K562 (cell line): ENCODE measurements at regions not wholly inside any gene's neighbourhood (a gene's known extent, or its start where the extent isn't known, plus 50 kb on each side); places are given as distances from the start of the nearest gene placed in this dataset.
"Not testable (repeated sequence)": the region's sequence is repeated elsewhere in the genome, so short reads cannot be mapped to it uniquely, and the experiment has no call there.

Experiments
- ATAC-seq: fragments of 200-7000 bp; cut with Tn5 transposase; 3 replicates; pipeline ENCODE4 v1.9.1; 2020; ENCODE audit warnings: moderate library complexity
- BruUV-seq: library from RNA; stranded (reverse); fragments of 400-500 nt; replicated peaks from 2 replicates; lab custom pipeline; 2021; lab: Mats Ljungman, UMichigan
- CTCF ChIA-PET: fragments of 300-600 bp; formaldehyde crosslinking; extraction: SDS; loops from one replicate; lab custom pipeline; 2021; ENCODE audit warnings: low intra/inter-chr PET ratio; lab: Yijun Ruan, JAX
- POLR2A ChIA-PET: fragments of 300-600, 350-650 bp; sonication (Branson Sonifier 250); formaldehyde crosslinking; extraction: SDS; loops from one replicate; lab custom pipeline; 2021; ENCODE audit warnings: antibody characterized with exemption, inconsistent platforms; lab: Yijun Ruan, JAX
- DNase-seq, 4 experiments: peaks; one replicate each; pipeline versions ENCODE4 v3.0.0 to v3.0.0-alpha.2; 2011 to 2018; ENCODE audit warnings: low spot score in 3 of 4, mixed read lengths in 3 of 4; ENCODE audit errors: extremely low read depth in 1 of 4
- FAIRE-seq: peaks from 2 replicates; lab custom pipeline; 2011; peaks lifted over from hg19 to GRCh38; lab: Jason Lieb, UNC
- H2AFZ ChIP-seq: 2 replicates; pipeline ENCODE4 v1.6.0; 2011; ENCODE audit warnings: low read depth, low read length, control low read depth, inconsistent platforms
- H3K27ac ChIP-seq: fragments of 200-600 bp; 3 replicates; pipeline ENCODE4 v1.8.0; 2011; ENCODE audit warnings: low read depth, mild to moderate bottlenecking, control low read depth, inconsistent platforms, low read length, moderate library complexity, mixed read lengths; ENCODE audit errors: extremely low read depth
- H3K27me3 ChIP-seq, 2 experiments: fragments of 300-600 bp in 1 of 2; 2 replicates in 1 of 2; 3 replicates in 1 of 2; pipeline versions ENCODE4 v1.6.0 to v1.8.0; 2011; ENCODE audit warnings: inconsistent platforms in 2 of 2, low read length in 2 of 2, mild to moderate bottlenecking in 1 of 2, mixed read lengths in 1 of 2, moderate library complexity in 1 of 2; ENCODE audit not compliant: control insufficient read depth in 2 of 2, insufficient read depth in 2 of 2
- H3K36me3 ChIP-seq: fragments of 300-600 bp; 3 replicates; pipeline ENCODE4 v1.8.0; 2011; ENCODE audit warnings: mild to moderate bottlenecking, low read length, inconsistent platforms; ENCODE audit not compliant: control insufficient read depth, insufficient read depth
- H3K4me1 ChIP-seq, 2 experiments: fragments of 200-600 bp in 1 of 2; replicated peaks in 1 of 2; 2 replicates in 1 of 2; 3 replicates in 1 of 2; pipeline versions ENCODE4 v1.5.1 to v1.8.0; 2011; ENCODE audit warnings: inconsistent platforms in 2 of 2, low read length in 2 of 2, mild to moderate bottlenecking in 1 of 2, mixed read lengths in 1 of 2, moderate library complexity in 1 of 2; ENCODE audit not compliant: control insufficient read depth in 2 of 2, insufficient read depth in 2 of 2
- H3K4me2 ChIP-seq: 2 replicates; pipeline ENCODE4 v1.6.1; 2011; ENCODE audit warnings: low read length, control low read depth, inconsistent platforms, mixed read lengths; ENCODE audit not compliant: insufficient read depth
- H3K4me3 ChIP-seq: fragments of 200-600 bp; sonication (generic), shearing (Covaris generic); 2 replicates; pipeline ENCODE4 v1.5.1; 2016; ENCODE audit warnings: control low read depth, inconsistent platforms
- H3K79me2 ChIP-seq: fragments of 200-600 bp; 3 replicates; pipeline ENCODE4 v1.8.0; 2011; ENCODE audit warnings: low read length, inconsistent platforms; ENCODE audit not compliant: control insufficient read depth, insufficient read depth
- H3K9ac ChIP-seq, 2 experiments: 2 replicates each; pipeline versions ENCODE4 v1.6.0 to v1.6.1; 2011; ENCODE audit warnings: low read depth in 2 of 2, low read length in 2 of 2, control low read depth in 1 of 2, inconsistent platforms in 1 of 2, mild to moderate bottlenecking in 1 of 2, mixed read lengths in 1 of 2; ENCODE audit not compliant: insufficient read depth in 1 of 2
- H3K9me1 ChIP-seq: one replicate; pipeline ENCODE4 v1.6.0; 2011; ENCODE audit warnings: inconsistent platforms, mild to moderate bottlenecking, low read length, moderate library complexity; ENCODE audit not compliant: control insufficient read depth, insufficient read depth
- H3K9me3 ChIP-seq: replicated peaks from 2 replicates; pipeline ENCODE4 v1.5.1; 2011; ENCODE audit warnings: low read depth, low read length, inconsistent platforms; ENCODE audit not compliant: control insufficient read depth, insufficient read depth
- H4K20me1 ChIP-seq: replicated peaks from 2 replicates; pipeline ENCODE4 v1.6.1; 2011; ENCODE audit warnings: low read length, inconsistent platforms, mixed read lengths; ENCODE audit not compliant: control insufficient read depth, insufficient read depth
- CLOCK ChIP-seq: fragments of 250-450 bp; sonication (Bioruptor Pico); IDR thresholded peaks from 2 replicates; pipeline ENCODE4 v1.4.0; 2020; ENCODE audit warnings: mild to moderate bottlenecking, moderate library complexity, borderline replicate concordance
- NR1H2 ChIP-seq: sonication (generic); formaldehyde crosslinking; IDR thresholded peaks from 2 replicates; pipeline ENCODE4 v1.4.0; 2020; ENCODE audit warnings: mild to moderate bottlenecking, missing genetic modification reagents
- RNF219 ChIP-seq: fragments of 250-450 bp; sonication (Bioruptor Pico); IDR thresholded peaks from 2 replicates; pipeline ENCODE4 v1.5.0; 2022; ENCODE audit warnings: mild to moderate bottlenecking
- THAP12 ChIP-seq: fragments of 250-450 bp; sonication (Bioruptor Pico); IDR thresholded peaks from 2 replicates; pipeline ENCODE4 v1.9.0; 2021; ENCODE audit warnings: mild to moderate bottlenecking, inconsistent platforms
- YY1 ChIP-seq, 3 experiments: IDR thresholded peaks; 2 replicates each; pipeline ENCODE4 v1.6.1; 2011; ENCODE audit warnings: low read length in 2 of 3, mild to moderate bottlenecking in 2 of 3, moderate library complexity in 2 of 3, borderline replicate concordance in 1 of 3, control low read depth in 1 of 3, low read depth in 1 of 3; ENCODE audit not compliant: insufficient read depth in 3 of 3, insufficient replicate concordance in 2 of 3, control insufficient read depth in 1 of 3, insufficient read length in 1 of 3; ENCODE audit errors: extremely low read depth in 1 of 3
- WGBS: fragments of 100-300 bp; shearing (Covaris generic); methylation state at CpG from one replicate; pipeline ENCODE4 v1.1.6; 2016; ENCODE audit warnings: low coverage, mixed read lengths; ENCODE audit not compliant: insufficient coverage; ENCODE audit errors: missing lambda C conversion rate; 5-methylcytosine and 5-hydroxymethylcytosine counted together
- in situ Hi-C: fragments of 300-500 bp; cut with MboI; formaldehyde crosslinking; loops from 4 replicates; pipeline ENCODE4 v1.15.0; 2018; ENCODE audit warnings: inconsistent platforms, mixed read lengths
- intact Hi-C: fragments of 100-400 bp; cut with micrococcal nuclease; formaldehyde crosslinking; loops from 2 replicates; pipeline ENCODE4 v1.14.2; 2022

DNA sequence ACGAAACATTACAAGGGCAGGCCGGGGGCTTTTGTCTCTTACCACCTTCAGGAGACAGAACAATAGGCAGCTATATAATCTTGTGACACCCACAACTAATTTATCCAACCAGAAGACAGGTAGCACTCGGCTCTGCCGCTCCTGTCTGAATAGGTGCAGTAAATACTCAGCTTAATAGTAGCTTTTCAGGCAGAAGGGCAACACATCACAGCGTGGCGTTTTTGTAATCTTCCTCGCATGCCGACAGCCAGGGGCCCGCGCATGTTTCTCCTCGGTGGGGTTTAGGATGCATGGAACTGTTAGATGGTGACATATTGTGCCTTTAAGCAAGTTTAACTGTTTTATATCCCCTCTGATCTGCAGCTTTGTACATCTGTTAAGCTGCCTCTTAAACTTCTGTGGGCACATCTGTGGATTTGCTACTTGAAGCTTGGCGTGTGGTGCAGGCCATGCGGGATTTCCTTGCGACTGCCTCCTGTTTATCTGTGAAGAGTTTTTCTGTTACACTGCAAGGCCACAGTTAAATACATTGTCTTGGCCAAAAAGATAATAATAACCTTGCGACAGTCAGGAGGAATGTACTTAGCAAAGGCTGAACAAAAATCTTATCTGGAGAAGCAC, 123.2 kb upstream of the BNIP2 start (continued):
- no peak for TF ChIP-seq YY1 (IDR thresholded peaks at IDR 0.05; ENCODE audit: borderline replicate concordance in 1 of 3, control insufficient read depth in 1 of 3, extremely low read depth in 1 of 3, insufficient read depth in 3 of 3, insufficient read length in 1 of 3, insufficient replicate concordance in 2 of 3, low read depth in 1 of 3, low read length in 2 of 3)
- TF ChIP-seq THAP12 (CRISPR knock-in tag): no peak
- no peak for TF ChIP-seq CLOCK (CRISPR knock-in tag)
- TF ChIP-seq RNF219 (CRISPR knock-in tag): no peak
- no peak for TF ChIP-seq NR1H2 (CRISPR knock-in tag)

- intact Hi-C loops, H3K4me3 ChIP-seq, ATAC-seq, H4K20me1 ChIP-seq, H3K9ac ChIP-seq, H3K9me3 ChIP-seq, H3K4me2 ChIP-seq, DNase-seq, H3K36me3 ChIP-seq, in situ Hi-C loops, H3K79me2 ChIP-seq, BruUV-seq, H3K9me1 ChIP-seq, H3K27ac ChIP-seq, H3K4me1 ChIP-seq, H2AFZ ChIP-seq, CTCF ChIA-PET, FAIRE-seq, H3K27me3 ChIP-seq, POLR2A ChIA-PET: not testable (repeated sequence)
- 20% methylated on average over 16 of the region's 19 CpGs for WGBS
These were observed 114.3 kb upstream of the BNIP2 start for GRCh38 chr15:59803293-59803966.
